Stimulated activated CD4-positive, alpha-beta T cell treated with anti-CD3 and anti-CD28 coated beads, Interleukin-15, amount 100 ng/mL, for 48 hours (primary cell): ENCODE measurements at regions not wholly inside any gene's neighbourhood (a gene's known extent, or its start where the extent isn't known, plus 50 kb on each side); places are given as distances from the start of the nearest gene placed in this dataset.
"Not testable (repeated sequence)": the region's sequence is repeated elsewhere in the genome, so short reads cannot be mapped to it uniquely, and the experiment has no call there.

ENCODE experiments used
- DNase-seq, 2 donors: peaks; one replicate each; pipeline ENCODE4 v3.0.0-alpha.2; 2020; ENCODE audit warnings: low read depth in 2 of 2

- no peak for DNase-seq
These were observed 130.5 kb downstream of the IRX5 start for GRCh38 chr16:55061126-55061525.

- no peak for DNase-seq
These were observed 131.8 kb downstream of the IRX5 start for GRCh38 chr16:55062442-55062841.

- DNase-seq: no peak
These were observed 142.3 kb downstream of the IRX5 start for GRCh38 chr16:55072976-55073375.

DNA sequence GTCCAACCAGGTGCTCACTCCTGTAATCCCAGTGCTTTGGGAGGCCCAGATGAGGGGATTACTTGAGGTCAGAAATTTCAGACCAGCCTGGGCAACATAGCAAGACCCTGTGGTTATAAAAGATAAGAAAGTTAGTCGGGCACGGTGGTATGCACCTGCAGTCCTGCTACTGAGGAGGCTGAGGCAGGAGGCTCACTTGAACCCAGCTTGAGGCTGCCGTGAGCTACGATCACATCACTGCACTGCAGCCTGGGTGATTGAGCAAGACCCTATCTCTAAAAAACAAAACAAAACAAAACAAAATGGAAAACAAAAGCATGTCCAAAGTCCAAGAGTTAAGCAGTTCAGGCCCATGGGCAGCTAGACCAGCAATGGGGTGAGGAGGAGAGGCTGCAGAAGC lies 143.2 kb downstream of the IRX5 start:
- no peak for DNase-seq

- DNase-seq: not testable (repeated sequence)
These were observed 144.5 kb downstream of the IRX5 start for GRCh38 chr16:55075208-55075607.

- DNase-seq: no peak
These were observed 145.4 kb downstream of the IRX5 start for GRCh38 chr16:55076053-55076452.

- no peak for DNase-seq
These were observed 146.6 kb downstream of the IRX5 start for GRCh38 chr16:55077266-55077665.

- DNase-seq: no peak
These were observed 147.5 kb downstream of the IRX5 start for GRCh38 chr16:55078153-55078552.

DNA sequence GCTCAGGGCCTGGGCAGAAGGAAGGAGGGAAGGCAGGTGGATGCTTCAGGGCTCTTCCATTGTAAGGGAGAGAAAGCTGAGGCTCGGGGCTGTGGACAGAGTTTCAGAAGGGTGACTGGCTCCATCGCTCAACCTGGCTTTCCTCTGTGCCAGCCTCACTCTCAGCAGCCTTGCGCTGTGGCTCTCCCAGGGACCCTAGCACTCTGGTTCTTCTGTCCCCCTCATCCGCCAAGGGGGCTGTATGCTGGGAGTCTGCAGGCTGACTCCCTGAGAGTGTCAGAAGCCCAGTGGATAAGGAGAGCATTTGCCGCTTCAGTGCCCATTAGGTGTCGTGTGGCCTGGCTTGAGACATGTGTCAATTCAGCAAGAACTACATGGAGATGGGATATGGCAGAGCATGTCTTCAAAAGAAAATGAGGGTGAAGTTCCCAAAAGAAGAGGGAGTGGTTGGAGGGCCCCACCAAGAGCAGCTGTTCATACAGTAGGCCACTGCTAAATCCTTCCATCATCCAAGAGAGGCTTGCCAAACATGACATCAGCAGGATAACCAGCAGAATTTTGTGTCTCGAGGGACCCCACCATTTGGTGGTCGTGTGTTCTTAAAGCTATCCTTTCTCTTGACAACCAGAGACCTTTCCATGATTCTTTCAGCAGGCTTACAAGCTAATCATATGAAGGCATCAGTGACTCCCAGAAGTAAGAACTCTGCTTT lies 148.2 kb downstream of the IRX5 start:
- no peak for DNase-seq

DNA sequence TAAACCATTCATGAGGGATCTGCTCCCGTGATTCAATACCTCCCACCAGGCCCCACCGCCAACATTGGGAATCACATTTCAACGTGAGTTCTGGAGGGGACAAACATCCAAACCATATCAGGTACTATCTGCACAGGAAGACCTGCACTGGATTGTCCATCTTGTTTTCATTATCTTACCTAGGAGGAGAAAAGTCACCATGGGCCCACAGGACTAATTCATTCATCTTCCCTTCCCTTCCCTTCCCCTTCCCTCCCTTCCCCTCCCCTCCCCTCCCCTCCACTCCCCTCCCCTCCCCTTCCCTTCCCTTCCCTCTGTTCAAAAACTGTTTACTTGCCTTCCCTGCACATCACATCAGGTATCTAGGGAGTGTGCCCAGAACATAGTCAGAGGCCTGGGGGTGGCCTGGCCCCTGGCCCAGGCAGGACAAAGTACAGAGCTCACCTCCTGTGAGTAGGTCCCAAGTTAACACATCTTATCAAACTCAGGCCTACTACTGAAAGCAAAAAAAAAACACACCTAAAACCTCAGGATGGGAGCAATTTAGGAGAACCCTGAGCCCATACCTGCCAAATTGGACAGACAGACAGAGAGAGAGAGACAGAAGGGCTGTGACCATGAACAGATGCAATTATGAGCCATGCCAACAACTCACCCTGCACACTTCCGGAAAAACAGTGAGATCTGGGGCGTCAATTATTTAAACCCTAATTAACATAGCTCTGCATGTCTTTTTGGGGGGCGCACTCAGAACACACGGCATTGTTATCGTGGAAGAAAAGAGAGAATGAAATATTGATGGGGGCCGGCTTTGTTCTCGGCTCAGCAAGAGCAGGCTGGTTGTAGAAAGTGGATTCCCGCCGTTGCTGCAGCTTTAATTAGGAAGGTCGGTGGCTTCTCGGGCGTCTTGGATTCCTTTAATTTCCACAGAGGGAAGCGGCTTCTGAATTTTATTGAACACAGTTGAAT lies 151.2 kb downstream of the IRX5 start:
- DNase-seq: no peak

- DNase-seq: no peak
These were observed 151.9 kb downstream of the IRX5 start for GRCh38 chr16:55082591-55082976.

DNA sequence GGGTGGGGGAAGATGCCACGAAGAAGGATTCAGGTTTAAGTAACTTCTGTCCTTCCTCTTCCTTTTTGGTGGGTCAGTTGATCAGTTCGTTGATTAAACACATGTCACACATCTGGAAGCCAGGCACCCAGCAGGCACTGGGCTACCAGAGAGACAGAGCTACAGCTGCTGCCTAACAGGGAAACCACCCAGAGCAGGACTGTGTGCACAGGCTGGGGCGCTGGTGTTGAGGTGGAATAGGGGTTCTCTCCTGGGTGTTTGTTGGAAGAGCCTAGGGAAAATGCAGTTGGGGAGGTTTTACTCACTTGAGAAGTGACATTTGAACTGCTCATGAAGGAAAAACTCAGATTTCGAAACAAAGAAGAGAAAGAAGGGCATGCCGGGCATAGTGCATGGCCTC lies 152.4 kb downstream of the IRX5 start:
- DNase-seq: no peak

DNA sequence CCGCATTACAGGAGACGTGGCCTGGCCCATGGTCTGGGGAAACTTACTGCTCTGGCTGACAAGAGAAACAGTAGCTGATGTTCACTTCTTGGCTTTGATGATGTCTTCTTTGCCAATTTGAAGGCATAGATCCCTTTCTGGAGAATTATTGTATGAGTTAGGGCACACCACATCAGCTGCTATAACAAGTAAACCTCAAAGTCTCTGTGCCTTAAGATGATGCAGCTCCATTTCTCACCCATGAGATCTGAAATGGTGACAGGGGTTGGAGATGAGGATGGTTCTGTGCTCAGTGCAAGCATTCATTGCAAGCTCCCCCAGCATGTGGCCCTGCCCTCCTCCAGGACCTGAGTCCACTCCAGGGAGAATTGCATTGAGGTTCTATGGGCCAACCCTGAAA lies 157.4 kb downstream of the IRX5 start:
- no peak for DNase-seq

GRCh38 chr16:55089600-55089999 lies 158.9 kb downstream of the IRX5 start:
- DNase-seq: no peak

DNA sequence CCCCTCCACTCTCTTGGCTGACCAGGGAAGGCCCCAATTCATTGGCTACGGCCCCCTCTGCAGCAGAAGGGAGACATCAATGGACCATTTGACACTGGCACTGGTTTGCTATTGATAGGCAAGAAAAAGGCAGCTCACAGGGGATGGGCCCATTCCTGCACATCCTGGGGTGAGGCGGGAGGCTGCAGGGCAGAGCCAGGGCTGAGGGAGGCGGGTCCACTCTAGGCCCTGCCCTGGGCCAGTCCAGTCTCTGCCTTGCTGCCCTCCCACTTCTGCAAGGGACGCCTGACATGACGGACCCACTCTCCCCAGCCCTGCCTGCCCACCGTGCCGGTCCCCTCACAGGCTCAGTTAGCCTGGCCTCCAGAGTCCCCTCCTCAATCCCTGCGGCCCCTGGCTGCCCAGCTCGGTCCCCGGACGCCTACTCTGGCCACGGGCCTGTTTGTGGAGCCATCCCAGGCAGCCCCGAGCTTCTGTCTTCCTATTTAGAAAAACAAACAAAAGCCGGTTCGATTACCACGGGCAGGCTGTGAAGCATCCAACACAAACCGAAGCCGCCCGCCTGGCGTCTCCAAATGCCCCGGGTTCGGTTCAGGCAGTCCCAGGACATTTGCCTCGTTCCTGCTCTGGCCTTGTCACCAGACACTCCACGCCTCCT lies 160.7 kb downstream of the IRX5 start:
- DNase-seq: no peak

- no peak for DNase-seq
These were observed 161.2 kb downstream of the IRX5 start for GRCh38 chr16:55091871-55092230.

DNA sequence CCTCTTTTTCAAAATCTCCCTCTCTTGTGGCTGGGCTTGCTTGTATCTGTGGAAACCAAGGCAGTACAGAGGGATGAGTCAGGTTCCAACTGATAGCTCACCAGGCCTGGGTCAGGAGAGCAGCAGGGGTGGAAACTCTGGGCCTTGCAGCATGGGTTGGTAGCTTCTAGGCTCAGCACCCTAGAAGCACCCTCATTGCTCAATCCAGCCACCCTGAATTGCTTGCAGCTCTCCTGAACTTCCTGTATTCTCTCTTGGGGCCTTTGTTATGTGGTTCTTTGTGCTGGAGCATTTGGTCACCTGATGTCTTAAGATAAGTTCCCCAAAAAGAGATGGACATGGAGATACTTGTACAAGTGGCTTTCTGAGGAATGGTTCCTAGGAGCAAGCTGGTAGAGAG lies 169.4 kb downstream of the IRX5 start:
- no peak for DNase-seq

DNA sequence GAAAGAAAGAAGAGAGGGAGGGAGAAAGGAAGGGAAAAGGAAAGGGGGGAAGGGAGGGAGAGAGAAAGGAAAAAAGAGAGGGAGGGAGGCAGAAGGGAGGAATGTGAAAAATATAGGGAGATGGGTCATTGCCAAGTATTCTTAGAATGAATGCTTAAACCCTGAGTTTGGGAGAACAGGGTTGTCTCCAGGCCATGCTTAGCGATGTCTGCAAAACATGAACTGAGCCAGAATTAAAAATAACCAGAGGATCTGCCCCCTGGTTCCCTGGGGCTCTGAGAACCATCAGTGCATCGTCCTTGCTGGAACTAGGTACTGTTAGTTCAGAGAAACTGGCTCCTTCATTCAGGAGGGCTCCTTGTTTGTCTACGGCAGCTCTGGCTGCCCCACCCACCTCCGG lies 170.4 kb downstream of the IRX5 start:
- DNase-seq: no peak

DNA sequence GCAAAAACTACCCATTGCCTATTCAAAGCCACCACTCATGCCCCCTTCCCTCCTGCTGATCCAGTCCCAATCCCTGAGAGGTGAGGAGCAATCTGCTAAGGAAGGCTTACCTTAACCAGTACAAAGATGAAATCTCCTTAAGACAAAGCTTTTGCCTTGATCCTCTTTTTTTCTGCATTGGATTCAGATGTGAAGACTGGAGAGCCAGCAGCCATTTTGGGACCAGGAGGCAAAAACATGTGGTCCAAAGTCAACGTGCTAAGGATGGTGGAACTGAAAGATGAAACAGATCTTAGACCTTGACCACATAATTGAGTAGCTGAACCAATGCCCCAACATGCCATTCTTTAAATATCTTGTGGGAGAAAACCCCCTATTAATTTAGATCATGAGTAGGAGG lies 171.4 kb downstream of the IRX5 start:
- DNase-seq: no peak

- no peak for DNase-seq
These were observed 171.9 kb downstream of the IRX5 start for GRCh38 chr16:55102531-55102930.

GRCh38 chr16:55107851-55108250 lies 177.2 kb downstream of the IRX5 start:
- DNase-seq: no peak

DNA sequence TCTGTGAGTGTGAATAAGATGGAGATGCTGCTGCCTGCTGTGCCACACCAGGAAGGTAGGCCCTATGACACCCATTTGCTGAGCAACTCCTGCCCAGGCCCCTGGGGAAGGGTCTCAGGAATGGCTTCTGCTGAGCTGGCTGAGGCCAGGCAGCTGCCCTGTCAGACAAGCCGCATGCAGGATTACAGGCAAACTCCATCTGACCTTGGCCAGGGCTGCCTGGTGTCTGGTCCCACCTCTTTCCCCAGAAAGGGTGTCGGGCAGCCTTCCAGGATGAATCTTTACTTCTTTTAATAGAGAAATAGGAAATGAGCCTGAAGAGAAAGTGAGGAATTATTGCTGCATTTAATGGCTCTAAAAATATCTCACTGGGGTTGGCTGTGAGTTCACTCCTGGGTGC lies 182.5 kb downstream of the IRX5 start:
- no peak for DNase-seq

DNA sequence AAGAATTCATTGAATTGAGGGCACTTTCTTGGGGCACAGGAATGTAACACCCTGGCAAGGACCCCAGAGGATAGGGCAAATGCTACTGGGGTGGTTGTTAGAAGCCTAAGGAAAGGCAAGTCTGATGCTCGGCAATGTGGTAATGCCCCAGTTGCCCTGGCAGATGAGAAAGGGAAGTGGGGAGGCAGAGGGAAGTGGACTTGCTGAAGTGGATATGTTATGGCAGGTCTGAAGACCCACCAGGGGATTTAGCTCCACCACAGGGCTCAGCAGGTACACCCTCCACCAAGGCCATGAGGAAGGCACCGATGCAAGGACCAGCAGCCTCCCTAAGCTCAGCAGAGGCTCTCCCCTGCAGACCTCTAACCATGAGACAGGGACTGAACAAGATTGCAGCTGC lies 184.8 kb downstream of the IRX5 start:
- DNase-seq: no peak
